Neuron (in vitro differentiated cells): ENCODE measurements at regions not wholly inside any gene's neighbourhood (a gene's known extent, or its start where the extent isn't known, plus 50 kb on each side); places are given as distances from the start of the nearest gene placed in this dataset.
"Not testable (repeated sequence)": the region's sequence is repeated elsewhere in the genome, so short reads cannot be mapped to it uniquely, and the experiment has no call there.

Experiments used
- H2AFZ ChIP-seq: one replicate; pipeline ENCODE4 v1.6.1; 2013; ENCODE audit warnings: low read depth, mild to moderate bottlenecking, inconsistent platforms, low read length, moderate library complexity
- H3K27me3 ChIP-seq: one replicate; pipeline ENCODE4 v1.6.1; 2013; ENCODE audit warnings: low read length; ENCODE audit not compliant: insufficient read depth
- H3K36me3 ChIP-seq: one replicate; pipeline ENCODE4 v1.6.1; 2013; ENCODE audit warnings: low read length; ENCODE audit not compliant: insufficient read depth
- H3K4me1 ChIP-seq: one replicate; pipeline ENCODE4 v1.6.1; 2013; ENCODE audit warnings: low read length; ENCODE audit not compliant: insufficient read depth
- H3K4me3 ChIP-seq: 2 replicates; pipeline ENCODE4 v1.5.1; 2013; ENCODE audit warnings: mild to moderate bottlenecking, low read length, moderate library complexity
- H3K9me3 ChIP-seq: one replicate; pipeline ENCODE4 v1.6.1; 2013; ENCODE audit warnings: low read length

- Histone ChIP-seq H3K4me1 (peaks cover 2% of the 10 kb centered on the region), H2AFZ (no peak overlapping the region), H3K9me3 (no peaks in the 10 kb centered on the region), H3K4me3 (no peak overlapping the region), H3K36me3 (no peaks in the 10 kb centered on the region), H3K27me3 (no peaks in the 10 kb centered on the region)
Measured at GRCh38 chr3:56939834-56940233, 120.6 kb upstream of the SPATA12 start.

DNA sequence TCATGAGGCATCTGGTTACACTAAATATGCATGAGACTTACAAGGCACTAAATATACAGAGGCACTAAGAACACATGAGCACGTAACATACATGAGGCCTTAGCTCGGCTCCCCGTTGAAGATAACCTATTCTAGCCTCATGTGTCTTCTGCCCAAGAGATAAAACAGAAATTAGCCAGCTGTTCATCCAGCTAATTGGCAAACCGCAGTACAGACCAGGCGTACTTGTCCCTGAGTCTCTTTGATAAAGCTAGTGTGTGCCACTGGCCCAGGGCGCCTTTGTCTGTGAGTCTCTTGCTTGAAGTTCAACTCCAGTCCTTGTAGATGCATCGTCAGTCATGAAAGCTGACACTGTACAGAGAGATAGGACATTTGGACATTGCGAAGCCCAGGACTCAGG is 121.9 kb upstream of the SPATA12 start:
- no peak overlapping the region for H3K4me3 ChIP-seq
- no peaks in the 10 kb centered on the region for H3K27me3 ChIP-seq
- H2AFZ ChIP-seq, result no peak overlapping the region
- no peaks in the 10 kb centered on the region for H3K36me3 ChIP-seq
- peaks cover 2% of the 10 kb centered on the region for H3K4me1 ChIP-seq
- H3K9me3 ChIP-seq, result no peaks in the 10 kb centered on the region

GRCh38 chr3:56937580-56937979 is 122.9 kb upstream of the SPATA12 start:
- Histone ChIP-seq H3K4me3 (no peak overlapping the region), H3K36me3 (no peaks in the 10 kb centered on the region), H2AFZ (no peak overlapping the region), H3K9me3 (no peaks in the 10 kb centered on the region), H3K4me1 (peaks cover 2% of the 10 kb centered on the region), H3K27me3 (no peaks in the 10 kb centered on the region)

GRCh38 chr3:56935811-56936210 is 124.7 kb upstream of the SPATA12 start:
- H3K9me3 ChIP-seq, result no peaks in the 10 kb centered on the region
- no peaks in the 10 kb centered on the region for H3K27me3 ChIP-seq
- peaks cover 2% of the 10 kb centered on the region for H3K4me1 ChIP-seq
- H2AFZ ChIP-seq, result no peak overlapping the region
- no peak overlapping the region for H3K4me3 ChIP-seq
- no peaks in the 10 kb centered on the region for H3K36me3 ChIP-seq

- not testable (repeated sequence) for H3K4me1 ChIP-seq, H3K36me3 ChIP-seq, H3K9me3 ChIP-seq, H3K4me3 ChIP-seq, H3K27me3 ChIP-seq, H2AFZ ChIP-seq
Measured at GRCh38 chr3:56934481-56934880, 126.0 kb upstream of the SPATA12 start.

DNA sequence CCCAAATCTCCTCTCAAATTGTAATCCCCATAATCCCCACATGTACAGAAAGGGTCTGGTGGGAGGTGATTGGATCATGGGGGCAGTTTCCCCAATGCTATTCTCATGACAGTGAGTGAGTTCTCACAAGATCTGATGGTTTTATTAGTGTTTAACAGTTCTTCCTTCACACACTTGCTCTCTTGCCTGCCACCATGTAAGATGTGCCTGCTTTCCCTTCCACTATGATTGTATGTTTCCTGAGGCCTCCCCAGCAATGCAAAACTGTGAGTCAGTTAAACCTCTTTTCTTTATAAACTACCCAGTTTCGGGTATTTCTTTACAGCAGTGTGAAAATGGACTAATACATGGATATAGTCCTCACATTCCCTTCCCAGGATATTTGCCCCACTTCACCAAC is 126.7 kb upstream of the SPATA12 start:
- no peak overlapping the region for H3K4me3 ChIP-seq
- no peak overlapping the region for H2AFZ ChIP-seq
- H3K4me1 ChIP-seq, result no peaks in the 10 kb centered on the region
- H3K27me3 ChIP-seq, result no peaks in the 10 kb centered on the region
- H3K9me3 ChIP-seq, result no peaks in the 10 kb centered on the region
- H3K36me3 ChIP-seq, result no peaks in the 10 kb centered on the region

- Histone ChIP-seq H3K27me3 (no peaks in the 10 kb centered on the region), H3K4me3 (no peak overlapping the region), H3K36me3 (no peaks in the 10 kb centered on the region), H3K4me1 (no peaks in the 10 kb centered on the region), H2AFZ (no peak overlapping the region), H3K9me3 (no peaks in the 10 kb centered on the region)
Measured at GRCh38 chr3:56932866-56933265, 127.6 kb upstream of the SPATA12 start.

DNA sequence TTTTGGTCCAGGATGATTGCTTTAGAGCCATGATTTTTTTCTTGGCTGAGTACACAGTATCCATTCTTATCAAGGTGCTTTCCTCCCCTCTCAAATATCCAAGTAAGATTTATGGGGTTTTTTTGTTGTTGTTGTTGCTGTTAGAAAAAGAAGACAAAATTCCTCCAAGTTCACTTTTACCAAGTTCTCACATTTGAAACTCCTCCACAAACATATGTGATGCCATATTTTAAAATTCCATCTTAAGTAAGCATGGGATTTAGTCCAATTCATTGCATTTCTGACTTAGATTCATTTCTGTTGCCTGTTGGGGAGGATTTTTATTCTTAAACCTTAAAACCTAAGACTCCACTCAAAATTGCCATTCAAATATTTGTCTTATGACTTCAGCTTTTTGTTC is 128.6 kb upstream of the SPATA12 start:
- Histone ChIP-seq H3K27me3 (no peaks in the 10 kb centered on the region), H2AFZ (no peak overlapping the region), H3K9me3 (no peaks in the 10 kb centered on the region), H3K4me3 (no peak overlapping the region), H3K36me3 (no peaks in the 10 kb centered on the region), H3K4me1 (peaks cover 2% of the 10 kb centered on the region)

DNA sequence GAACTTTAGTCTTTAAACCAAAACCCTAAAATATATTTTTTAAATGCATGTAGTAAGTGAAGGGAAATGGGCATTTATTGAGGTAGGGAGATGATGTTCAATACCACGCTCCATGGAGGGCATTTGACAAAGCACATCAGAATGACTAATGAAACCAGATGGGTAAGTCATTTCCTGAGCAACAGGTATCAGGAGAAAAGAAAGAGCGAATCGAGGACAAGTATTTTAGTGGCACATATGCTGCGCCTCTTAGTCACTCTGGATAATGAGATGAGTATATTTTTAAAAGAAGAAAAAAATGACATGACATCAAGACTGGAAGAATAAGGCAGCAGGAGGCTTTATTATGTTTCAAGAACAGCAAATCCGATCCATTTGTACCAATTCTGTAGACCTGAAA is 129.0 kb upstream of the ARHGEF3 start:
- Histone ChIP-seq H3K9me3 (no peaks in the 10 kb centered on the region), H2AFZ (no peak overlapping the region), H3K27me3 (no peaks in the 10 kb centered on the region), H3K4me1 (peaks cover 4% of the 10 kb centered on the region), H3K4me3 (no peak overlapping the region), H3K36me3 (no peaks in the 10 kb centered on the region)

- Histone ChIP-seq H3K4me1 (peaks cover 4% of the 10 kb centered on the region), H3K9me3 (no peaks in the 10 kb centered on the region), H3K27me3 (no peaks in the 10 kb centered on the region), H3K4me3 (no peak overlapping the region), H3K36me3 (no peaks in the 10 kb centered on the region), H2AFZ (no peak overlapping the region)
Measured at GRCh38 chr3:56929809-56930615, 128.3 kb upstream of the ARHGEF3 start.

GRCh38 chr3:56928379-56929068 is 126.8 kb upstream of the ARHGEF3 start:
- no peaks in the 10 kb centered on the region for H3K9me3 ChIP-seq

DNA sequence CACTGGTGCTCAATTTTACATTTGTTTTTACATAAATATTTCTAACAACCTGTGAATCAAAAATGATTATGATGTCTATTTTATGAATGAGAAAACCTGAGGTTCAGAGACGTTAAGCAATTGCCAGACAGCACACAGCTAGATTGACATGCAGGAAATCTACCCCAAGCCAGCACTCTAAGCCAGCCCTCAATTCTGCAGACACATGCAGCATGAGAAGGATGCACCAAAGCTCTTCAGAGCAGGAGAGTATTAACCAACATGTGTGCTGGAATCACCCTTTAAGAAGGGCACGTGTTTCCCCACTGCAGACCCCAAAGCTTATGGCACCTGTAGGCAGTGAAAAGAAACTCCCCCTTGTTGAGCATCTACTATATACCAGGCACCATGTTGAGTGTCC is 126.1 kb upstream of the ARHGEF3 start:
- Histone ChIP-seq H2AFZ (no peak overlapping the region), H3K36me3 (no peaks in the 10 kb centered on the region), H3K9me3 (no peaks in the 10 kb centered on the region), H3K27me3 (no peaks in the 10 kb centered on the region), H3K4me3 (no peak overlapping the region), H3K4me1 (peaks cover 4% of the 10 kb centered on the region)

More at GRCh38 chr3:56928379-56929068, 126.8 kb upstream of the ARHGEF3 start:
- H3K36me3 ChIP-seq, result no peaks in the 10 kb centered on the region
- peaks cover 4% of the 10 kb centered on the region for H3K4me1 ChIP-seq
- no peaks in the 10 kb centered on the region for H3K27me3 ChIP-seq
- H3K4me3 ChIP-seq, result no peak overlapping the region
- H2AFZ ChIP-seq, result no peak overlapping the region

DNA sequence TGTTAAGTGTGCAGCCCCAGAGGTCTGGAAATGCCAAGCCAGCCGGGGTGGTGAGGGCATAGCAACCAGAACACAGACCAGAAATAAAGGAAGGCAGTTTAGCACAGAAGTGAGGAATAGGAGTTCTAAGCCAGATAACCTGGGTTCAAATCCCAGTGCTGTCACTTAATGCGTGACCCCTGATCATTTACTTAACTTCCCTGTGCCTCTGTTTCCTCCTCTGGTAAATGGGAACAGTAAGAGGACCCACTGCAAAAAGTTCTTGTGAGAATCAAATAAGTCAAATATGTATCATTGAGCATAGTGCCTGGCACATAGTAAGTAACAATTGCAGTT is 125.2 kb upstream of the ARHGEF3 start:
- no peaks in the 10 kb centered on the region for H3K36me3 ChIP-seq
- no peak overlapping the region for H2AFZ ChIP-seq
- no peaks in the 10 kb centered on the region for H3K27me3 ChIP-seq
- no peaks in the 10 kb centered on the region for H3K9me3 ChIP-seq
- H3K4me3 ChIP-seq, result no peak overlapping the region
- peaks cover 4% of the 10 kb centered on the region for H3K4me1 ChIP-seq
